Ovary (tissue), 7 donors: ENCODE measurements at regions not wholly inside any gene's neighbourhood (a gene's known extent, or its start where the extent isn't known, plus 50 kb on each side); places are given as distances from the start of the nearest gene placed in this dataset.

ENCODE experiments used
- DNase-seq, 5 donors: peaks; one replicate each; pipeline ENCODE4 v3.0.0-alpha.2; 2019 to 2020
- H3K27ac ChIP-seq, 2 donors: fragments of 200-600 bp; one replicate each; pipeline versions ENCODE4 v1.5.1 to v1.8.0; 2019 to 2022
- H3K27me3 ChIP-seq: fragments of 200-600 bp; one replicate; pipeline ENCODE4 v1.8.0; 2022
- H3K36me3 ChIP-seq: fragments of 200-600 bp; sonication (generic); one replicate; pipeline ENCODE4 v1.5.1; 2019
- H3K4me1 ChIP-seq: one replicate; pipeline ENCODE4 v1.8.1; 2013; ENCODE audit warnings: mild to moderate bottlenecking, moderate library complexity; ENCODE audit not compliant: insufficient read depth
- H3K4me3 ChIP-seq: fragments of 200-600 bp; sonication (generic); one replicate; pipeline ENCODE4 v1.5.1; 2017
- H3K9me3 ChIP-seq, 2 donors: fragments of 200-600 bp in 1 of 2; sonication (generic) in 1 of 2; one replicate each; pipeline versions ENCODE4 v1.5.1 to v1.8.1; 2013 to 2019; ENCODE audit warnings: mild to moderate bottlenecking in 1 of 2, moderate library complexity in 1 of 2
- CTCF ChIP-seq, 3 donors: fragments of 450-650 bp in 2 of 3; fragments of 200-600 bp in 1 of 3; IDR thresholded peaks; one replicate each; pipeline versions ENCODE4 v1.5.1 to v1.8.0; 2016 to 2022; ENCODE audit warnings: antibody characterized with exemption in 3 of 3, mild to moderate bottlenecking in 1 of 3
- EP300 ChIP-seq: sonication (generic); formaldehyde crosslinking; IDR thresholded peaks from one replicate; pipeline ENCODE4 v1.6.1; 2017; ENCODE audit warnings: antibody characterized with exemption
- POLR2A ChIP-seq: fragments of 450-650 bp; IDR thresholded peaks from one replicate; pipeline ENCODE4 v1.6.1; 2017; ENCODE audit warnings: antibody characterized with exemption, mild to moderate bottlenecking, moderate library complexity
- WGBS, 3 donors: extraction: QIAGEN DNeasy Blood & Tissue Kit in 1 of 3; methylation state at CpG; one replicate each; pipeline versions ENCODE4 v1.1.5 to v1.1.7; 2013 to 2017; 5-methylcytosine and 5-hydroxymethylcytosine counted together
- intact Hi-C, 4 donors: fragments of 100-400 bp; cut with DNase I; formaldehyde crosslinking; loops; one replicate each; pipeline versions ENCODE4 v1.11.0 to v1.15.1; 2022 to 2023
- donor health status: DM: no; HTN: no; CAD: no; lungs with moderate emphysema.
- donor health status: DM: no; HTN: no; CAD: no.
- donor health status: Bipolar disorder and iron deficiency.
- donor health status: DM: no; HTN: no; CAD: no.
- donor health status: DM: yes; HTN: yes; CAD: no.

- intact Hi-C loops, result no loop called here
- Histone ChIP-seq H3K27ac (no peak overlapping the region), H3K27me3 (no peaks in the 10 kb centered on the region), H3K4me1 (no peaks in the 10 kb centered on the region), H3K4me3 (no peak overlapping the region), H3K36me3 (no peaks in the 10 kb centered on the region), H3K9me3 (no peaks in the 10 kb centered on the region)
- no peak for DNase-seq
- WGBS, 3 donors, result 40 to 46% (median 43%) methylated on average over 2 of the region's 2 CpGs
- TF ChIP-seq POLR2A, result no peak
- TF ChIP-seq CTCF (IDR thresholded peaks at IDR 0.05), result no peak
- no peak for TF ChIP-seq EP300
Observed at GRCh38 chr9:20048437-20048836, 259.6 kb upstream of the SLC24A2 start.

GRCh38 chr9:20044686-20045085 lies 255.8 kb upstream of the SLC24A2 start:
- DNase-seq, result no peak
- H3K9me3 ChIP-seq, result no peaks in the 10 kb centered on the region
- H3K36me3 ChIP-seq, result no peaks in the 10 kb centered on the region
- TF ChIP-seq POLR2A (no peak), CTCF (IDR thresholded peaks at IDR 0.05) (no peak), EP300 (no peak)
- no peaks in the 10 kb centered on the region for H3K27me3 ChIP-seq
- H3K4me3 ChIP-seq, result no peak overlapping the region
- intact Hi-C loops, result no loop called here
- no peak overlapping the region for H3K27ac ChIP-seq
- H3K4me1 ChIP-seq, result no peaks in the 10 kb centered on the region

DNA sequence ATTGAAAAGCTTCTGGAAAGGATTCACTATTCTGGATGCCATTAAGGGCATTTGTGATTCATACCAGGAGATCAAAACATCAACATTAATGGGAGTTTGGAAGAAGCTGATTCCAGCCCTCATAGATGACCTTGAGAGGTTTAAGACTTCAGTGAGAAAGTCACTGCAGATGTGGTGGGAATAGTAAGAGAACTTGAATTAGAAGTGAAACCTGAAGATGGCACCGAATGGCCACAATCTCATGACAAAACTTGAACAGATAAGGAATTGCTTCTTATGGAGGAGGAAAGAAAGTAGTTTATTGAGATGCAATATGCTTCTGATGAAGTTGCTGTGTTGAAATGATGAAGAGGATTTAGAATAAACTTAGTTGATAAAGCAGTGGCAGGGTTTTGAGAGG lies 254.6 kb upstream of the SLC24A2 start:
- no peak for DNase-seq
- no peak for TF ChIP-seq POLR2A
- TF ChIP-seq CTCF (IDR thresholded peaks at IDR 0.05), result no peak
- no peak for TF ChIP-seq EP300
- no peaks in the 10 kb centered on the region for H3K36me3 ChIP-seq
- no peaks in the 10 kb centered on the region for H3K4me1 ChIP-seq
- H3K27me3 ChIP-seq, result no peaks in the 10 kb centered on the region
- intact Hi-C loops, result no loop called here
- no peak overlapping the region for H3K27ac ChIP-seq
- no peak overlapping the region for H3K4me3 ChIP-seq
- 32 to 63% (median 43%) methylated on average over 1 of the region's 1 CpG for WGBS, 3 donors
- H3K9me3 ChIP-seq, result no peaks in the 10 kb centered on the region

DNA sequence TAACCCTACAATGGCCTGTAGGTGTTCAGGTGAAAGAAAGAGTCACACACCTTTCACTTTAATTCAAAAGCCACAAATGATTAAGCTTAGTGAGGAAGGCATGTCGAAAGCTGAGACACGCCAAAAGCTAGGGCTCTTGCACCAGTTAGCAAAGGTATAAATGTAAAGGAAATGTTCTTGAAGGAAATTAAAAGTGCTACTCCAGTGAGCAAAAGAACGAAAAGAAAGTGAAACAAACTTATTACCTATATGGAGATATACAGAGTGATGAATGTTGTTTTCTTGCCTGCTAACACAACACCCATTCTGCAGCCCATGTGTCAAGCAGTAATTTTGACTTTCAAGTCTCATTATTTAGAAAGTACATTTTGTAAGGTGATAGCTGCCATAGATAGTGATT lies 254.2 kb upstream of the SLC24A2 start:
- intact Hi-C loops, result no loop called here
- TF ChIP-seq POLR2A, result no peak
- TF ChIP-seq EP300, result no peak
- TF ChIP-seq CTCF (IDR thresholded peaks at IDR 0.05), result no peak
- Histone ChIP-seq H3K27ac (no peak overlapping the region), H3K9me3 (no peaks in the 10 kb centered on the region), H3K4me1 (no peaks in the 10 kb centered on the region), H3K4me3 (no peak overlapping the region), H3K36me3 (no peaks in the 10 kb centered on the region), H3K27me3 (no peaks in the 10 kb centered on the region)
- DNase-seq, result no peak
- 80 to 81% (median 80%) methylated on average over 3 of the region's 3 CpGs for WGBS, 3 donors

GRCh38 chr9:20042128-20042711 lies 253.4 kb upstream of the SLC24A2 start:
- Histone ChIP-seq H3K9me3 (no peaks in the 10 kb centered on the region), H3K4me1 (no peaks in the 10 kb centered on the region), H3K4me3 (no peak overlapping the region), H3K27me3 (no peaks in the 10 kb centered on the region), H3K36me3 (no peaks in the 10 kb centered on the region), H3K27ac (no peak overlapping the region)
- DNase-seq, result no peak
- intact Hi-C loops, result no loop called here
- no peak for TF ChIP-seq CTCF (IDR thresholded peaks at IDR 0.05)
- no peak for TF ChIP-seq POLR2A
- TF ChIP-seq EP300, result no peak
